Dendritic cell treated with granulocyte-macrophage colony-stimulating factor and Interleukin-4, amounts not matched to agents 40 ng/mL and 50 ng/mL, for 4 days (primary cell): ENCODE measurements at regions not wholly inside any gene's neighbourhood (a gene's known extent, or its start where the extent isn't known, plus 50 kb on each side); places are given as distances from the start of the nearest gene placed in this dataset.

Experiments used
- H3K27ac Mint-ChIP-seq: one replicate; pipeline ENCODE4 v1.8.0; 2022; ENCODE audit warnings: mild to moderate bottlenecking, mixed read lengths
- H3K27me3 Mint-ChIP-seq: one replicate; pipeline ENCODE4 v1.8.0; 2022; ENCODE audit warnings: mild to moderate bottlenecking, mixed read lengths
- H3K36me3 Mint-ChIP-seq: one replicate; pipeline ENCODE4 v1.8.0; 2022; ENCODE audit warnings: low read depth, mixed read lengths
- H3K4me1 Mint-ChIP-seq: one replicate; pipeline ENCODE4 v1.8.0; 2022; ENCODE audit warnings: low read depth, mixed read lengths
- H3K4me3 Mint-ChIP-seq: one replicate; pipeline ENCODE4 v1.8.0; 2022; ENCODE audit warnings: mild to moderate bottlenecking, moderate library complexity, mixed read lengths
- H3K9me3 Mint-ChIP-seq: one replicate; pipeline ENCODE4 v1.8.0; 2022; ENCODE audit warnings: mixed read lengths
- intact Hi-C: fragments of 100-400 bp; cut with micrococcal nuclease; formaldehyde crosslinking; loops from one replicate; pipeline ENCODE4 v1.15.0; 2022

GRCh38 chr21:17929510-17929909 is 110.4 kb upstream of the C21orf91 start:
- intact Hi-C loops: no loop called here
- H3K9me3 Mint-ChIP-seq: no peaks in the 10 kb centered on the region
- H3K4me1 Mint-ChIP-seq: no peaks in the 10 kb centered on the region
- H3K27me3 Mint-ChIP-seq: no peaks in the 10 kb centered on the region
- H3K4me3 Mint-ChIP-seq: no peak overlapping the region
- no peaks in the 10 kb centered on the region for H3K36me3 Mint-ChIP-seq
- H3K27ac Mint-ChIP-seq: no peak overlapping the region

GRCh38 chr21:17925899-17926298 is 106.7 kb upstream of the C21orf91 start:
- Mint-ChIP-seq H3K4me1 (no peaks in the 10 kb centered on the region), H3K36me3 (no peaks in the 10 kb centered on the region), H3K4me3 (no peak overlapping the region), H3K27ac (no peak overlapping the region), H3K9me3 (no peaks in the 10 kb centered on the region), H3K27me3 (peaks cover 3% of the 10 kb centered on the region)
- intact Hi-C loops: loop anchor here (1.0 kb wide), 1 partner anchor 247 kb away; no protein-coding TSS in a partner anchor

- H3K4me1 Mint-ChIP-seq: no peaks in the 10 kb centered on the region
- no peaks in the 10 kb centered on the region for H3K36me3 Mint-ChIP-seq
Measured at GRCh38 chr21:17925000-17925610, 105.9 kb upstream of the C21orf91 start.

GRCh38 chr21:17921579-17922530 is 102.7 kb upstream of the C21orf91 start:
- no peaks in the 10 kb centered on the region for H3K36me3 Mint-ChIP-seq
- peaks cover 11% of the 10 kb centered on the region for H3K9me3 Mint-ChIP-seq
- intact Hi-C loops: no loop called here
- H3K27ac Mint-ChIP-seq: no peak overlapping the region
- H3K27me3 Mint-ChIP-seq: peaks cover 3% of the 10 kb centered on the region
- no peak overlapping the region for H3K4me3 Mint-ChIP-seq
- H3K4me1 Mint-ChIP-seq: no peaks in the 10 kb centered on the region

More at GRCh38 chr21:17925000-17925610, 105.9 kb upstream of the C21orf91 start:
- Mint-ChIP-seq H3K9me3 (peaks cover 8% of the 10 kb centered on the region), H3K27me3 (peaks cover 3% of the 10 kb centered on the region), H3K4me3 (no peak overlapping the region), H3K27ac (no peak overlapping the region)
- intact Hi-C loops: loop anchor here (1.0 kb wide), 1 partner anchor 246 kb away; no protein-coding TSS in a partner anchor

GRCh38 chr21:17915976-17916375 is 96.8 kb upstream of the C21orf91 start:
- Mint-ChIP-seq H3K9me3 (peaks cover 11% of the 10 kb centered on the region), H3K36me3 (no peaks in the 10 kb centered on the region), H3K27ac (no peak overlapping the region), H3K4me3 (no peak overlapping the region), H3K4me1 (no peaks in the 10 kb centered on the region), H3K27me3 (no peaks in the 10 kb centered on the region)
- intact Hi-C loops: loop anchor here (10.0 kb wide), 1 partner anchor 1331 kb away; no protein-coding TSS in a partner anchor

DNA sequence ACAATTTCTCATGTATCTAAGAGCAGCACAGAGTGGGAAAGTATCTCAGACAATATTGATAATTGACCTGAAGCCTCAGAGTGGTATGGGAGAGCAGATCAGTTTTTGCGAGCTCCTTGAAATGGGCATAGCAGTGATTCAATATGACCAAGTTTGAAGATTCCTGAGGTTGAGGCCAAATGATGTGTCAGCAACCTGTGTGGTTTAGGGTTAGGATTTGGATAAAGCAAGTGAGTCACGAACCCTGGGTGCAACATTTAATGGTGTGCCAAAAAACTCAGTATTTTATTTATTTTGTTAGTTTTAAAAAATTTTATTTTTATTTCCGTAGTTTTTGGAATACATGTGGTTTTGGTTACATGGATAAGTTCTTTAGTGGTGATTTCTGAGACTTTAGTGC is 92.5 kb upstream of the C21orf91 start:
- Mint-ChIP-seq H3K27ac (no peak overlapping the region), H3K4me3 (no peak overlapping the region), H3K27me3 (no peaks in the 10 kb centered on the region), H3K9me3 (no peaks in the 10 kb centered on the region), H3K4me1 (no peaks in the 10 kb centered on the region), H3K36me3 (no peaks in the 10 kb centered on the region)
- intact Hi-C loops: loop anchor here (10.0 kb wide), 1 partner anchor 1327 kb away; no protein-coding TSS in a partner anchor

DNA sequence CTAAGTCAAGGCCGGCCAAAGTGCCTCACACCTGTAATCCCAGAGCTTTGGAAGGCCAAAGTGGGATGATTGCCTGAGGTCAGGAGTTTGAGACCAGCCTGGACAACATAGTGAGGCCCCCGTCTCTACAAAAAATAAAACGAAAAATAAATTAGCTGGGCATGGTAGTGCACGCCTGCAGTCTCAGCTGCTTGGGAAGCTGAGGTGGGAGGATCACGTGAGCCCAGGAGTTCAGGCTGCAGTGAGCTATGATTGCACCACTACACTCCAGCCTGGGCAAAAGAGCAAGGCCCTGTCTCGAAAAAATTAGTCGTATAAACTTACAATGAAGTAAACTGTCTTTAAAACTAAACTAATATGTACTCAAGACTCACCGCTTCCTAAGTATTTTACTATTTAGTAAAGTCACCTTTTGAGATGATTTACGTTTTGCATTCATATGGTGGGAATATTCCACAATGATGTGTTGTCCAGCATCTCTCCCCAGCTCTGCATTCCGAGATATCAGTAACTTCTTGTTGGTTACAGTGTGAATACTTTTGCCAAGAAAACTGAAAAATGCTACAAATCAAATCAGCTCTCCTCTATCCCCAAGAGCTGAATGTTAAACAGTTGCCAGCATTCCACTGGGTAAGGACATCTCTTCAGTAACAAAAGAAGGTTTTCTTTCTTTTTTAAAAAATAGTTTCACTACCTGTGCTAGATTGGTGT is 84.9 kb upstream of the C21orf91 start:
- Mint-ChIP-seq H3K36me3 (no peaks in the 10 kb centered on the region), H3K4me3 (no peak overlapping the region), H3K4me1 (peaks cover 9% of the 10 kb centered on the region), H3K27me3 (no peaks in the 10 kb centered on the region), H3K9me3 (peaks cover 14% of the 10 kb centered on the region), H3K27ac (no peak overlapping the region)
- intact Hi-C loops: loop anchor here (1.0 kb wide), 1 partner anchor 225 kb away; no protein-coding TSS in a partner anchor

GRCh38 chr21:17903029-17903806 is 84.1 kb upstream of the C21orf91 start:
- Mint-ChIP-seq H3K27me3 (no peaks in the 10 kb centered on the region), H3K4me3 (no peak overlapping the region), H3K9me3 (peaks cover 19% of the 10 kb centered on the region), H3K4me1 (peaks cover 9% of the 10 kb centered on the region), H3K27ac (no peak overlapping the region), H3K36me3 (no peaks in the 10 kb centered on the region)
- intact Hi-C loops: loop anchor here (1.0 kb wide), 1 partner anchor 224 kb away; no protein-coding TSS in a partner anchor

- intact Hi-C loops: no loop called here
- no peak overlapping the region for H3K4me3 Mint-ChIP-seq
- H3K27ac Mint-ChIP-seq: peak overlapping the region; percentile 51
- H3K27me3 Mint-ChIP-seq: no peaks in the 10 kb centered on the region
- H3K9me3 Mint-ChIP-seq: peaks cover 25% of the 10 kb centered on the region
- no peaks in the 10 kb centered on the region for H3K36me3 Mint-ChIP-seq
- H3K4me1 Mint-ChIP-seq: peaks cover 9% of the 10 kb centered on the region
Measured at GRCh38 chr21:17901458-17902079, 82.4 kb upstream of the C21orf91 start.

DNA sequence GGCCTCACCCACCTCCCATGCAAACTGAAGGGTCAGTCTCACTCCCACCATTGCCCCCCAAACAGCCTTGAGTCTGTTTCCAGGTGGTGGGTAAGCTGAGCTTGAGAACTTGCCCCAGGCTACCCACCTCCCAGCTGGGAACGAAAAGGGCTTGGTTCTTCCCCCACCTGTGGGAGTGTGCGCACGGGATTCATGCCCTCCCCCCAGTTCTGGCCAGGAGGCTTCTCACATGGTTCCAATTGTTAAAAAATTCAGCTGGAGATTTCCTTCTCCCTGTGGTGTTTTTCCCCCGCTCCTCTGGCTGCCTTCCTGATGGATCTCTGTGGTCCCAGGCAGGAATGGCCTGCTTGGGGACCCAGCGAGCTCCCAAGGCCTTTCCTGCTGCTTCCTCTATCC is 81.8 kb upstream of the C21orf91 start:
- peaks cover 9% of the 10 kb centered on the region for H3K4me1 Mint-ChIP-seq
- no peaks in the 10 kb centered on the region for H3K27me3 Mint-ChIP-seq
- intact Hi-C loops: no loop called here
- H3K27ac Mint-ChIP-seq: peak overlapping the region; percentile 51
- H3K9me3 Mint-ChIP-seq: peaks cover 30% of the 10 kb centered on the region
- H3K36me3 Mint-ChIP-seq: no peaks in the 10 kb centered on the region
- H3K4me3 Mint-ChIP-seq: no peak overlapping the region

DNA sequence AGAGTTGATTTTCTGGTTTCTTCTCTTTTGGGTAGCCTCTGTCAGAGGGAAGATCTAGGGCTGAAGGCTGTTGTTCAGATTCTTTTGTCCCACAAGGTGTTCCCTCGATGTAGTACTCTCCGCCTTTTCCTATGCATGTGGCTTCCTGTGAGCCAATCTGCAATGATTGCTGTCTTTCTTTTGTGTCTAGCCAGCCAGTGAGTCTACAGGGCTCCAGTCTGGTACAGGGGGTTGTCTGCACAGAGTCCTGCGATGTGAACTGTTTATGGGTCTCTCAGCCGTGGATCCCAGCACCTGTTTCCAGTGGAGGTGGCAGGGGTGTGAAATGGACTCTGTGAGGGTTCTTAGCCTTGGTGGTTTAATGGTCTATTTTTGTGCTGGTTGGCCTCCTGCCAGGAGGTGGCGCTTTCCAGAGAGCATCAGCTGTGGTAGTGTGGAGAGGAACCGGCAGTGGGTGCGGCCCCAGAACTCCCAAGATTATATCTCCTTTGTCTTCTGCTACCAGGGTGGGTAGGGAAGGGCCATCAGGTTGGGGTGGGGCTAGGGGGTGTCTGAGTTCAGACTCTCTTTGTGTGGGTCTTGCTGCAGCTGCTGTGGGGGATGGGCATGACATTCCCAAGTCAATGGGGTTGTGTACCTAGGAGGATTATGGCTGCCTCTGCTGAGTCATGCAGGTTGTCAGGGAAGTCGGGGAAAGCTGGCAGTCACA is 81.3 kb upstream of the C21orf91 start:
- Mint-ChIP-seq H3K36me3 (no peaks in the 10 kb centered on the region), H3K27me3 (no peaks in the 10 kb centered on the region), H3K9me3 (peaks cover 36% of the 10 kb centered on the region), H3K27ac (no peak overlapping the region), H3K4me1 (peaks cover 9% of the 10 kb centered on the region), H3K4me3 (no peak overlapping the region)
- intact Hi-C loops: no loop called here

DNA sequence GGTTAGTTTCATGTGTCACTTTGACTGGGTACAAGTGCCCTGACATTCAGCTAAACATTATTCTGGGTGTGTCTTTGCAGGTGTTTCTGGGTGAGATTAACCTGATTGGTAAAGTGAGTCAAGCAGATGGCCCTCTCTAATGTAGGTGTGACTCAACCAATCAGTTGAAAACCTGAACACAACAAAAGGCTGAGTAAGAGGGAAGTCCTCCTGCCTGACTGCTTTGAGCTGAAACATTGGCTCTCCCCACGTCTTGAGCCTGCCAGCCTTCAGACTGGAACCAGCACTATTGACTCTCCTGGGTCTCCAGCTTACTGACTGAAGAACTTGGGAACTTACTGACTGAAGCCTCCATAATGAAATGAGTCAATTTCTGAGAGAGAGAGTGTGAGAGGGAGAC is 70.0 kb upstream of the C21orf91 start:
- Mint-ChIP-seq H3K27me3 (peaks cover 1% of the 10 kb centered on the region), H3K4me3 (no peak overlapping the region), H3K36me3 (no peaks in the 10 kb centered on the region), H3K4me1 (no peaks in the 10 kb centered on the region), H3K27ac (no peak overlapping the region), H3K9me3 (no peaks in the 10 kb centered on the region)
- intact Hi-C loops: no loop called here
